ENCODE measurements at regions not wholly inside any gene's neighbourhood (a gene's known extent, or its start where the extent isn't known, plus 50 kb on each side); places are given as distances from the start of the nearest gene placed in this dataset.

GRCh38 chr7:26441611-26442277 is 150.1 kb downstream of the SNX10 start:
- TF ChIP-seq CTCF (IDR thresholded peaks at IDR 0.05): no peak
- no peak for TF ChIP-seq EZH2 (IDR thresholded peaks at IDR 0.05; ENCODE audit: borderline replicate concordance, insufficient read depth, low read depth, low read length, poor library complexity, severe bottlenecking)

All from B cell (primary cell).